ENCODE measurements at regions not wholly inside any gene's neighbourhood (a gene's known extent, or its start where the extent isn't known, plus 50 kb on each side); places are given as distances from the start of the nearest gene placed in this dataset.

DNA sequence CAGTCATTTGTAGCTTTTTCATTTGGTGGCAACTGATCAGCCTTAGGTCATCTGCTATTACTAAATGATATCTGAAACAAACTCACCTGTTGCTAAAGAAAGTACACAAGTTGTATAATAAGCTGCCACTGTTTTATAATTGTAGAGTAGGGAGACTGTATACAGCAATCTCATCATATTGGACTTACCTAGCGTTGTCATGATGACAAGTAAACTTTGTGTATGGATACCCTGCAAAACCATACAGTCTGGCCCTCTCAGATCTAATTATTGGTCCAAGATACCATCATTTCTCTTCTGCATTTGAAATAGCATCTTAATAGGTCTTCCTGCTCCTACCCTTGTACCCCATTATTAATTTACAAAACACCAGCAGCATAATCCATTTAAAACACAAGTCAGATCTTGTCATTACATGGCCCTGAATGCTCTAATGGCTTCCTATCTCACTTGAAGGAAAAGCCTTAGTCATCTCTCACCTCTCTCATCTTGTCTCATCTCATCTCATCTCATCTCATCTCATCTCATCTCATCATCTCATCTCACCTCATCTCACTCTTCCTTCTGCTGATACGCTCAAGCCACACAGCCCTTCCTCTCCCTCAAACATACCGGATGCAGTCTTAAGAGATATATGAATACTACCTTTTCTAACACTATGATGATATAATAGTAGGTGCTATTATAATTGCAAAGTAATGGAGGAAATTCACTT, 540.6 kb downstream of the MDFIC start:
- Histone ChIP-seq H3K27ac (replicated peaks in 1 of 4) (no peak overlapping the region), H3K4me3 (no peak overlapping the region), H3K9me3 (no peaks in the 10 kb centered on the region), H3K27me3 (no peaks in the 10 kb centered on the region), H3K4me1 (no peaks in the 10 kb centered on the region), H3K36me3 (no peaks in the 10 kb centered on the region)
- no peak for DNase-seq (ENCODE audit: extremely low spot score)
- TF ChIP-seq, protein P1, sequence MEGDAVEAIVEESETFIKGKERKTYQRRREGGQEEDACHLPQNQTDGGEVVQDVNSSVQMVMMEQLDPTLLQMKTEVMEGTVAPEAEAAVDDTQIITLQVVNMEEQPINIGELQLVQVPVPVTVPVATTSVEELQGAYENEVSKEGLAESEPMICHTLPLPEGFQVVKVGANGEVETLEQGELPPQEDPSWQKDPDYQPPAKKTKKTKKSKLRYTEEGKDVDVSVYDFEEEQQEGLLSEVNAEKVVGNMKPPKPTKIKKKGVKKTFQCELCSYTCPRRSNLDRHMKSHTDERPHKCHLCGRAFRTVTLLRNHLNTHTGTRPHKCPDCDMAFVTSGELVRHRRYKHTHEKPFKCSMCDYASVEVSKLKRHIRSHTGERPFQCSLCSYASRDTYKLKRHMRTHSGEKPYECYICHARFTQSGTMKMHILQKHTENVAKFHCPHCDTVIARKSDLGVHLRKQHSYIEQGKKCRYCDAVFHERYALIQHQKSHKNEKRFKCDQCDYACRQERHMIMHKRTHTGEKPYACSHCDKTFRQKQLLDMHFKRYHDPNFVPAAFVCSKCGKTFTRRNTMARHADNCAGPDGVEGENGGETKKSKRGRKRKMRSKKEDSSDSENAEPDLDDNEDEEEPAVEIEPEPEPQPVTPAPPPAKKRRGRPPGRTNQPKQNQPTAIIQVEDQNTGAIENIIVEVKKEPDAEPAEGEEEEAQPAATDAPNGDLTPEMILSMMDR (IDR thresholded peaks at IDR 0.05) = no peak
- TF ChIP-seq POLR2A (IDR thresholded peaks at IDR 0.05; ENCODE audit: low read depth) (no peak), EP300 (IDR thresholded peaks at IDR 0.05) (no peak), POLR2AphosphoS5 (IDR thresholded peaks at IDR 0.05) (no peak)
- 95% methylated on average over 3 of the region's 3 CpGs for WGBS
- intact Hi-C loops (cut with DNase I) = no loop called here

DNA sequence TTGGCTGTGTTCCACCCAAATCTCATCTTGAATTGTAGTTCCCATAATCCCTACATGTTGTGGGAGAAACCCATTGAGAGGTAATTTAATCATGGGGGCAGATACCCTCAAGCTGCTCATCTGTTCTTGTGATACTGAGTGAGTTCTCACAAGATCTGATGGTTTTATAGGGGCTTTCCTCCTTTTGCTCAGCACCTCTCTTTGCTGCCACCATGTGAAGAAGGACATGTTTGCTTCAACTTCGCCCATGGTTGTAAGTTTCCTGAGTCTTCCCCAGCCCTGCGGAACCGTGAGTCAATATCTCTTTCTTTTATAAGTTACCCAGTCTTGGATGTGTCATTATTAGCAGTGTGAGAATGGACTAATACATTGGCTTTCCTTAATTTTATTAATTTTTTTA, 527.8 kb downstream of the MDFIC start:
- no peaks in the 10 kb centered on the region for H3K27me3 ChIP-seq
- no peaks in the 10 kb centered on the region for H3K4me1 ChIP-seq
- H3K9me3 ChIP-seq = no peaks in the 10 kb centered on the region
- no peak overlapping the region for H3K27ac ChIP-seq (replicated peaks in 1 of 4)
- DNase-seq (ENCODE audit: extremely low spot score) = no peak
- H3K4me3 ChIP-seq = no peak overlapping the region
- TF ChIP-seq POLR2AphosphoS5 (IDR thresholded peaks at IDR 0.05) = no peak
- no peak for TF ChIP-seq EP300 (IDR thresholded peaks at IDR 0.05)
- no peak for TF ChIP-seq POLR2A (IDR thresholded peaks at IDR 0.05; ENCODE audit: low read depth)
- TF ChIP-seq, protein P1 (IDR thresholded peaks at IDR 0.05) = no peak
- intact Hi-C loops (cut with DNase I) = no loop called here
- 79% methylated on average over 3 of the region's 3 CpGs for WGBS
- H3K36me3 ChIP-seq = no peaks in the 10 kb centered on the region

DNA sequence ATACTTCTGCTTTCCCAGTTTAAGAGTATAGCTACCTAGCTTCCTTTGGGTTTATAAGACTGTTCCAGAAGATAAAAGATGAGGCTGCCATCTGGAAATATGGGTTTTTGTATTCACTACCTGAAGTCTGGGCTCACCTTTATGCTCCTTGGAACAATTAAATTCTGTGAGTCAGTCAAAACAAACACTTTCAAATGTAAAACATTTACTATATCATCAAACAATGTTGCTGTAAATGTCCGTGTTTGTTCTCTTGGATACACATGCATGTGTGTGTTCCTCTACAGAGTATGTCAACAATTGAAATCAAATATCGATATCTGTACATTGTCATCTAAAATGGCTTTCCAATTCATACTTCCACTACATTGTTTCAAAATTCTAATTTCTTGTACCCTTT, 525.6 kb downstream of the MDFIC start:
- Histone ChIP-seq H3K36me3 (no peaks in the 10 kb centered on the region), H3K4me3 (no peak overlapping the region), H3K4me1 (no peaks in the 10 kb centered on the region), H3K9me3 (no peaks in the 10 kb centered on the region), H3K27me3 (no peaks in the 10 kb centered on the region), H3K27ac (replicated peaks in 1 of 4) (no peak overlapping the region)
- 88% methylated on average over 2 of the region's 2 CpGs for WGBS
- intact Hi-C loops (cut with DNase I) = no loop called here
- DNase-seq (ENCODE audit: extremely low spot score) = no peak
- no peak for TF ChIP-seq EP300 (IDR thresholded peaks at IDR 0.05)
- TF ChIP-seq POLR2A (IDR thresholded peaks at IDR 0.05; ENCODE audit: low read depth) = no peak
- TF ChIP-seq POLR2AphosphoS5 (IDR thresholded peaks at IDR 0.05) = no peak
- TF ChIP-seq, protein P1 (IDR thresholded peaks at IDR 0.05) = no peak

DNA sequence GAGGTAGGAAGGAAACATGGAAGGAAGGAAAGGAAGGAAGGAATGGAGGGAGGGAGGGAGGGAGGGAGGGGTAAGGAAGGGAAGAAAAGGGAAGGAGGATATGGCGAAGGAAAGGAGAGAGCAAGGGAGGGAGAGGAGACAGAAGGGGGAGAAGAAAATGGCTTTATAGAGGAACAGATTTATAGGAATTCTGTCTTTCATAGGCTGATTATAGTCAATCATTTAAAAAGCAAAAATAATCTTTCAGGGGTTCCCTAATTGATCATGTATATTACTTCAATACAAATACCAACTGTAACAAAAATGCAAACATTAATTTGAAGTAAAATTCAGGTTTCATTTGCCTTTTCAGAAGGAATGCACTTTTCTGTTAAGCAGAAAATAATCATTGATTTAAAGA, 519.1 kb downstream of the MDFIC start:
- Histone ChIP-seq H3K4me3 (no peak overlapping the region), H3K36me3 (no peaks in the 10 kb centered on the region), H3K9me3 (no peaks in the 10 kb centered on the region), H3K27ac (replicated peaks in 1 of 4) (no peak overlapping the region), H3K27me3 (no peaks in the 10 kb centered on the region), H3K4me1 (peaks cover 0 to 8% (median 0%) of the 10 kb centered on the region in 4 donors)
- TF ChIP-seq POLR2A (IDR thresholded peaks at IDR 0.05; ENCODE audit: low read depth) (no peak), POLR2AphosphoS5 (IDR thresholded peaks at IDR 0.05) (no peak), EP300 (IDR thresholded peaks at IDR 0.05) (no peak)
- TF ChIP-seq, protein P1 (IDR thresholded peaks at IDR 0.05) = no peak
- intact Hi-C loops (cut with DNase I) = no loop called here
- 89% methylated on average over 1 of the region's 1 CpG for WGBS
- no peak for DNase-seq (ENCODE audit: extremely low spot score)

DNA sequence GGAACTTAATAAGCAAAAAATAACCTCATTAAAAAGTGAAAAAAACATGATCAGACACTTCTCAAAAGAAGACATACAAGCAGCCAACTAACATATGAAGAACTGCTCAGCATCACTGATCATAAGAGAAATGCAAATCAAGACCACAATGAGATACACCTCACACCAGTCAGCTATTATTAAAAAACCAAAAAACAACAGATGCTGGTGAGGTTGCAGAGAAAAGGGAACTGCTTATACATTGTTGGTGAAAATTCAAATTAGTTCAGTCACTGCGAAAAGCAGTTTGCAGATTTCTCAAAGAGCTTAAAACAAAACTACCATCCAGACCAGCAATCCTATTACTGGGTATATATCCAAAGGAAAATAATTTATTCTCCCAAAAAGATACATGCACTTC, 513.3 kb downstream of the MDFIC start:
- no peaks in the 10 kb centered on the region for H3K9me3 ChIP-seq
- TF ChIP-seq EP300 (IDR thresholded peaks at IDR 0.05) (no peak), POLR2A (IDR thresholded peaks at IDR 0.05; ENCODE audit: low read depth) (no peak), POLR2AphosphoS5 (IDR thresholded peaks at IDR 0.05) (no peak)
- TF ChIP-seq, protein P1 (IDR thresholded peaks at IDR 0.05) = no peak
- H3K36me3 ChIP-seq = no peaks in the 10 kb centered on the region
- intact Hi-C loops (cut with DNase I) = no loop called here
- H3K4me1 ChIP-seq = peaks cover 0 to 8% (median 0%) of the 10 kb centered on the region in 4 donors
- H3K27me3 ChIP-seq = no peaks in the 10 kb centered on the region
- no peak overlapping the region for H3K4me3 ChIP-seq
- WGBS = 81% methylated on average over 1 of the region's 1 CpG
- no peak overlapping the region for H3K27ac ChIP-seq (replicated peaks in 1 of 4)
- no peak for DNase-seq (ENCODE audit: extremely low spot score)
